ENCODE measurements at regions not wholly inside any gene's neighbourhood (a gene's known extent, or its start where the extent isn't known, plus 50 kb on each side); places are given as distances from the start of the nearest gene placed in this dataset.

DNA sequence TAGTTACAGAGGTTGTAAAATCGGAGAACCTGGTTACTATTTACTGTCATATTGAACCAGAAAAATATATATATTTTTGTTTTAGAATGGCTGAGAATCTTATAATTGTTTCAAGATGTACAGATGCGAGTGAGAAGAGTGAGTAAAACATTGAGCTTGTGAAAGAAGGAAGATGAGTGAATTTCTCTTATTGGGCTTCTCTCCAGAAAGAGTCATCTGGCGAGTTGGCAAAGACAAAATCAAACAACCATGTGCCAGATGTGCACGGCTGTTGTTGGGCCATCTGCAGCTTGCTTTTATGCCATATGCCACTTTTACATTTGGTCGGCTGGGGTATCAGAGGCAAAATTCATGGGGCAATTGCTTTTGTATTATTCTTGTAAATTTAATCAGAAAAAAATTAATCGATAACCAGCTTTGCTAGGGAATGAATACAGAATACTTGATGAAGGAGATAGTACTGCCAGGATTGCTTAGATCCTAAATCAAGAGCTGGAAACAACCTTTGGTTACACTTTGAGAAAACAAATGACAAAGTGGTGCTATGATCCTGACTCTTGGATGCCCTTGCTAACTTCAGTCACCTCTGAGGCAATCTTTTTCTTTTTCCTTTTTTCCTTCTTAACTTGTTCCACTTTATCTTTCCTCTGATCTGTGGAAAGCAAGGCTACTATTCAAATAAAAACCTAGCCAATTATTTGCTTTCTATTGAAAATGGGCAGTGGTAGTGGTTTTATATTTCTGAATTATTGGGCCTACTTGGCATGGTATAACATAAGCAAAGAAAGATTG is 97.1 kb upstream of the GRIK2 start:
- DNase-seq (ENCODE audit: low spot score) = no peak

DNA sequence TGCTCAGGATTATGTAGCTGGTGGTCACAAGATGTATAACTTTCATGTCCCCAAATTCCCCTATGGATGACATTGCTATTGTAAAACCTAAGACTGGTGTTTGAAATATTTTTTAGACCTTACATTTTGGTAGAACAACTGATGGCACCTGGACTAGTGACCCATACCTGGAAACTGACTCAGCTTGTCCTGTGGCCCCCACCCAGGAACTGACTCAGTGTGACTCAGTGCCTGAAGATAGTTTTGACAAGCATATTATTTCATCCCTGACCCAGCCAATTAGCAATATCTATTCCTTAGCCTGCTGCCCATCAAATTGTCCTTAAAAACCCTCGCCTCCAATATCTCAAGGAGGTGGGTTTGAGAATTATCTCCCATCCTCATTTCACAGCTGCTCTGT is 90.9 kb upstream of the GRIK2 start:
- DNase-seq (ENCODE audit: low spot score) = peak; percentile 28

DNA sequence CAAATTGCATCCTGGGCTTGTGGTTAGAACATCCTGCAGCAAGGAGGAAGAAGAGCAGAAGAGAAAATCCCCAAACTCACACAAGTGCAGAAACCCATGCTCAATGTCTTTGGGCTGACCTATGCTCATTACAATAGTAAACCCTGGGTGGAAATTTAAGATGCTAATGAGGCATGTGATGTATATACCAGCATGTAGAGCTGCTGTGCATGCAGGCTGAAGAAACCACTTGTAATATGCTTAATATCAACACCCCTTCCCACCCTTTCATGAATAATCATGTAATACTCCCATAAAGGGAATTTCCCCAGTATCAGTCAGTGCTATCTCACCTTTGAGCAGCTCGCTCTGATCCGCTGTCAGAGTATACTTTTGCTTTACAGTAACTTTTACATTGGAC is 90.0 kb upstream of the GRIK2 start:
- no peak for DNase-seq (ENCODE audit: low spot score)

GRCh38 chr6:101312652-101313051 is 80.9 kb upstream of the GRIK2 start:
- no peak for DNase-seq (ENCODE audit: low spot score)

GRCh38 chr6:101322921-101323320 is 70.6 kb upstream of the GRIK2 start:
- no peak for DNase-seq (ENCODE audit: low spot score)

DNA sequence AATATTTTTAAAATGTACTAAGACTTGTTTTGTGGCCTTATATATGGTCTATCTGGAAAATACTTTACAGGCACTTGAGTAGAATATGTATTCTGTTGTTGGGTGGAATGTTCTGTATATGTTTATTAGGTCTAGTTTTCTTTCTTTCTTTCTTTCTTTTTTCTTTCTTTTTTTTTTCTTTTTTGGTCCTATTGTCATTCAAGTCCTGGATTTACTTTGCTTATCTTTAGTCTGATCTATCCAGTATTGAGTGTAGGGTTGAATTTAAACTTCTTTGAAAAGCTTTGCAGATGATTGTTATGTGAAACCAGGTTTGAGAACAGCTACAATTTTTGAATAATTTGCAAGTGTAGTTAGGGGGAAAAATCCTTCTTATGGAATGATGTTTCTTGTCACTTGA is 67.1 kb upstream of the GRIK2 start:
- no peak for DNase-seq (ENCODE audit: low spot score)

GRCh38 chr6:101341926-101342325 is 51.6 kb upstream of the GRIK2 start:
- no peak for DNase-seq (ENCODE audit: low spot score)

Measured in kidney tubule cell (primary cell).